ENCODE measurements at regions not wholly inside any gene's neighbourhood (a gene's known extent, or its start where the extent isn't known, plus 50 kb on each side); places are given as distances from the start of the nearest gene placed in this dataset.
"Not testable (repeated sequence)": the region's sequence is repeated elsewhere in the genome, so short reads cannot be mapped to it uniquely, and the experiment has no call there.

- 79% methylated on average over 5 of the region's 5 CpGs for WGBS
- Histone ChIP-seq H3K4me1 (ENCODE audit: insufficient read depth) (no peaks in the 10 kb centered on the region), H3K27ac (ENCODE audit: low read depth) (no peak overlapping the region), H3K36me3 (ENCODE audit: insufficient read depth) (no peaks in the 10 kb centered on the region), H3K4me3 (ENCODE audit: low read depth, low read length) (no peak overlapping the region)
- DNase-seq (ENCODE audit: extremely low spot score), result no peak
Observed at GRCh38 chr1:38186566-38186965, 140.0 kb upstream of the POU3F1 start.

- Histone ChIP-seq H3K27ac (ENCODE audit: low read depth) (no peak overlapping the region), H3K4me1 (ENCODE audit: insufficient read depth) (no peaks in the 10 kb centered on the region), H3K4me3 (ENCODE audit: low read depth, low read length) (no peak overlapping the region), H3K36me3 (ENCODE audit: insufficient read depth) (no peaks in the 10 kb centered on the region)
- no peak for DNase-seq (ENCODE audit: extremely low spot score)
- 84% methylated on average over 7 of the region's 7 CpGs for WGBS
Observed at GRCh38 chr1:38185913-38186312, 139.3 kb upstream of the POU3F1 start.

- H3K4me1 ChIP-seq (ENCODE audit: insufficient read depth), result no peaks in the 10 kb centered on the region
- no peak for DNase-seq (ENCODE audit: extremely low spot score)
- H3K36me3 ChIP-seq (ENCODE audit: insufficient read depth), result no peaks in the 10 kb centered on the region
- no peak overlapping the region for H3K27ac ChIP-seq (ENCODE audit: low read depth)
- 82% methylated on average over 2 of the region's 2 CpGs for WGBS
- no peak overlapping the region for H3K4me3 ChIP-seq (ENCODE audit: low read depth, low read length)
Observed at GRCh38 chr1:38183747-38184146, 137.2 kb upstream of the POU3F1 start.

- Histone ChIP-seq H3K36me3 (ENCODE audit: insufficient read depth) (no peaks in the 10 kb centered on the region), H3K4me1 (ENCODE audit: insufficient read depth) (no peaks in the 10 kb centered on the region), H3K4me3 (ENCODE audit: low read depth, low read length) (no peak overlapping the region), H3K27ac (ENCODE audit: low read depth) (no peak overlapping the region)
- DNase-seq (ENCODE audit: extremely low spot score), result no peak
- 42% methylated on average over 7 of the region's 7 CpGs for WGBS
Observed at GRCh38 chr1:38183096-38183495, 136.5 kb upstream of the POU3F1 start.

- H3K36me3 ChIP-seq (ENCODE audit: insufficient read depth); H3K4me1 ChIP-seq (ENCODE audit: insufficient read depth); H3K27ac ChIP-seq (ENCODE audit: low read depth); H3K4me3 ChIP-seq (ENCODE audit: low read depth, low read length); DNase-seq (ENCODE audit: extremely low spot score): not testable (repeated sequence)
- WGBS, result 73% methylated on average over 1 of the region's 1 CpG
Observed at GRCh38 chr1:38180388-38180787, 133.8 kb upstream of the POU3F1 start.

- no peaks in the 10 kb centered on the region for H3K4me1 ChIP-seq (ENCODE audit: insufficient read depth)
- H3K27ac ChIP-seq (ENCODE audit: low read depth), result no peak overlapping the region
- WGBS, result 72% methylated on average over 8 of the region's 8 CpGs
- H3K36me3 ChIP-seq (ENCODE audit: insufficient read depth), result no peaks in the 10 kb centered on the region
- no peak overlapping the region for H3K4me3 ChIP-seq (ENCODE audit: low read depth, low read length)
- no peak for DNase-seq (ENCODE audit: extremely low spot score)
Observed at GRCh38 chr1:38179483-38179882, 132.9 kb upstream of the POU3F1 start.

- WGBS, result 84% methylated on average over 6 of the region's 6 CpGs
- DNase-seq (ENCODE audit: extremely low spot score), result no peak
- Histone ChIP-seq H3K36me3 (ENCODE audit: insufficient read depth) (no peaks in the 10 kb centered on the region), H3K27ac (ENCODE audit: low read depth) (no peak overlapping the region), H3K4me1 (ENCODE audit: insufficient read depth) (no peaks in the 10 kb centered on the region), H3K4me3 (ENCODE audit: low read depth, low read length) (no peak overlapping the region)
Observed at GRCh38 chr1:38178216-38178615, 131.6 kb upstream of the POU3F1 start.

GRCh38 chr1:38175121-38175520 lies 128.5 kb upstream of the POU3F1 start:
- DNase-seq (ENCODE audit: extremely low spot score), result no peak
- H3K27ac ChIP-seq (ENCODE audit: low read depth), result no peak overlapping the region
- H3K36me3 ChIP-seq (ENCODE audit: insufficient read depth), result no peaks in the 10 kb centered on the region
- H3K4me3 ChIP-seq (ENCODE audit: low read depth, low read length), result no peak overlapping the region
- 77% methylated on average over 9 of the region's 9 CpGs for WGBS
- no peaks in the 10 kb centered on the region for H3K4me1 ChIP-seq (ENCODE audit: insufficient read depth)

GRCh38 chr1:38173848-38174247 lies 127.3 kb upstream of the POU3F1 start:
- DNase-seq (ENCODE audit: extremely low spot score), result no peak
- H3K36me3 ChIP-seq (ENCODE audit: insufficient read depth), result no peaks in the 10 kb centered on the region
- H3K4me3 ChIP-seq (ENCODE audit: low read depth, low read length), result no peak overlapping the region
- 83% methylated on average over 5 of the region's 5 CpGs for WGBS
- H3K4me1 ChIP-seq (ENCODE audit: insufficient read depth), result no peaks in the 10 kb centered on the region
- no peak overlapping the region for H3K27ac ChIP-seq (ENCODE audit: low read depth)

GRCh38 chr1:38173157-38173831 lies 126.7 kb upstream of the POU3F1 start:
- Histone ChIP-seq H3K4me3 (ENCODE audit: low read depth, low read length) (no peak overlapping the region), H3K4me1 (ENCODE audit: insufficient read depth) (no peaks in the 10 kb centered on the region), H3K36me3 (ENCODE audit: insufficient read depth) (no peaks in the 10 kb centered on the region), H3K27ac (ENCODE audit: low read depth) (no peak overlapping the region)
- WGBS, result 80% methylated on average over 6 of the region's 6 CpGs
- no peak for DNase-seq (ENCODE audit: extremely low spot score)

- no peaks in the 10 kb centered on the region for H3K36me3 ChIP-seq (ENCODE audit: insufficient read depth)
- no peak for DNase-seq (ENCODE audit: extremely low spot score)
- WGBS, result 90% methylated on average over 3 of the region's 3 CpGs
- H3K27ac ChIP-seq (ENCODE audit: low read depth), result no peak overlapping the region
- no peaks in the 10 kb centered on the region for H3K4me1 ChIP-seq (ENCODE audit: insufficient read depth)
- H3K4me3 ChIP-seq (ENCODE audit: low read depth, low read length), result no peak overlapping the region
Observed at GRCh38 chr1:38169121-38169520, 122.5 kb upstream of the POU3F1 start.

- WGBS, result 89% methylated on average over 2 of the region's 2 CpGs
- no peak overlapping the region for H3K4me3 ChIP-seq (ENCODE audit: low read depth, low read length)
- no peaks in the 10 kb centered on the region for H3K4me1 ChIP-seq (ENCODE audit: insufficient read depth)
- H3K36me3 ChIP-seq (ENCODE audit: insufficient read depth), result no peaks in the 10 kb centered on the region
- no peak for DNase-seq (ENCODE audit: extremely low spot score)
- H3K27ac ChIP-seq (ENCODE audit: low read depth), result no peak overlapping the region
Observed at GRCh38 chr1:38168365-38168764, 121.8 kb upstream of the POU3F1 start.

- WGBS, result 88% methylated on average over 4 of the region's 4 CpGs
- H3K36me3 ChIP-seq (ENCODE audit: insufficient read depth), result no peaks in the 10 kb centered on the region
- no peak overlapping the region for H3K4me3 ChIP-seq (ENCODE audit: low read depth, low read length)
- H3K27ac ChIP-seq (ENCODE audit: low read depth), result no peak overlapping the region
- DNase-seq (ENCODE audit: extremely low spot score), result no peak
- no peaks in the 10 kb centered on the region for H3K4me1 ChIP-seq (ENCODE audit: insufficient read depth)
Observed at GRCh38 chr1:38166461-38166860, 119.9 kb upstream of the POU3F1 start.

GRCh38 chr1:38153778-38154470 lies 107.3 kb upstream of the POU3F1 start:
- no peak overlapping the region for H3K4me3 ChIP-seq (ENCODE audit: low read depth, low read length)
- DNase-seq (ENCODE audit: extremely low spot score), result no peak
- H3K4me1 ChIP-seq (ENCODE audit: insufficient read depth), result no peaks in the 10 kb centered on the region
- no peaks in the 10 kb centered on the region for H3K36me3 ChIP-seq (ENCODE audit: insufficient read depth)
- no peak overlapping the region for H3K27ac ChIP-seq (ENCODE audit: low read depth)
- 59% methylated on average over 12 of the region's 12 CpGs for WGBS

Data from urinary bladder (tissue), 3 donors.